ENCODE measurements at regions not wholly inside any gene's neighbourhood (a gene's known extent, or its start where the extent isn't known, plus 50 kb on each side); places are given as distances from the start of the nearest gene placed in this dataset.

- no peak for ATAC-seq
- no peak overlapping the region for H3K4me3 ChIP-seq
- H3K4me2 ChIP-seq, result no peak overlapping the region
- H3K27ac ChIP-seq, result no peak overlapping the region
- POLR2A ChIA-PET, result no interaction called here
- WGBS (ENCODE audit: missing lambda C conversion rate), result 56% methylated on average over 5 of the region's 5 CpGs
- TF ChIP-seq BHLHE40 (IDR thresholded peaks at IDR 0.05; ENCODE audit: low read depth, low read length) (no peak), EHF (CRISPR knock-in tag; IDR thresholded peaks at IDR 0.05) (no peak), KDM5A (IDR thresholded peaks at IDR 0.05) (no peak), CEBPB (IDR thresholded peaks at IDR 0.05) (no peak), FOXS1 (CRISPR knock-in tag; IDR thresholded peaks at IDR 0.05) (no peak), SREBF2 (IDR thresholded peaks at IDR 0.05) (no peak), HOXA7 (CRISPR knock-in tag; IDR thresholded peaks at IDR 0.05) (no peak), FOSB (CRISPR knock-in tag; IDR thresholded peaks at IDR 0.05) (no peak), RARB (CRISPR knock-in tag; IDR thresholded peaks at IDR 0.05) (no peak)
- CTCF ChIA-PET, result no interaction called here
- no peak for FAIRE-seq
- no peak for DNase-seq (ENCODE audit: low read depth in 1 of 2, low spot score in 1 of 2)
- no peaks in the 10 kb centered on the region for H3K9me3 ChIP-seq
- H3K4me1 ChIP-seq, result no peaks in the 10 kb centered on the region
These were observed 319.1 kb downstream of the KIF4B start for GRCh38 chr5:155332618-155333017.

- no peak for ATAC-seq
- CTCF ChIA-PET, result interaction anchor here (1.6 kb wide), 1 partner anchor 9 kb away, joined by 4 read pairs; no protein-coding TSS in a partner anchor
- no peak for FAIRE-seq
- no peak for DNase-seq (ENCODE audit: low read depth in 1 of 2, low spot score in 1 of 2)
- Histone ChIP-seq H3K9me3 (no peaks in the 10 kb centered on the region), H3K4me3 (no peak overlapping the region), H3K4me1 (no peaks in the 10 kb centered on the region), H3K4me2 (no peak overlapping the region), H3K27ac (no peak overlapping the region)
- TF ChIP-seq TFCP2L1 (CRISPR knock-in tag; IDR thresholded peaks at IDR 0.05), result no peak
- no peak for TF ChIP-seq POLR2A (IDR thresholded peaks at IDR 0.05; ENCODE audit: low read length)
- no peak for TF ChIP-seq CEBPB (IDR thresholded peaks at IDR 0.05)
- TF ChIP-seq ZNF302 (CRISPR knock-in tag; IDR thresholded peaks at IDR 0.05), result no peak
- no peak for TF ChIP-seq ATOH8 (CRISPR knock-in tag; IDR thresholded peaks at IDR 0.05; ENCODE audit: low read depth)
- POLR2A ChIA-PET, result no interaction called here
- WGBS (ENCODE audit: missing lambda C conversion rate), result 0% methylated on average over 2 of the region's 2 CpGs
These were observed 329.4 kb downstream of the KIF4B start for GRCh38 chr5:155342956-155343355.

GRCh38 chr5:155343468-155343867 lies 329.9 kb downstream of the KIF4B start:
- 48% methylated on average over 1 of the region's 1 CpG for WGBS (ENCODE audit: missing lambda C conversion rate)
- no peak for DNase-seq (ENCODE audit: low read depth in 1 of 2, low spot score in 1 of 2)
- H3K27ac ChIP-seq, result no peak overlapping the region
- FAIRE-seq, result no peak
- ChIA-PET CTCF (interaction anchor here (1.6 kb wide), 1 partner anchor 9 kb away, joined by 4 read pairs; no protein-coding TSS in a partner anchor), POLR2A (no interaction called here)
- H3K4me1 ChIP-seq, result no peaks in the 10 kb centered on the region
- TF ChIP-seq FOXS1 (CRISPR knock-in tag; IDR thresholded peaks at IDR 0.05) (no peak), USF2 (IDR thresholded peaks at IDR 0.05) (no peak), RFX5 (IDR thresholded peaks at IDR 0.05) (no peak), CBX8 (IDR thresholded peaks at IDR 0.05) (no peak), HOXB5 (CRISPR knock-in tag; IDR thresholded peaks at IDR 0.05) (no peak), FOSB (CRISPR knock-in tag; IDR thresholded peaks at IDR 0.05) (no peak), PBX3 (IDR thresholded peaks at IDR 0.05) (no peak), HES2 (IDR thresholded peaks at IDR 0.05) (no peak), FOSL2 (IDR thresholded peaks at IDR 0.05) (no peak), FOSL2 (CRISPR knock-in tag; IDR thresholded peaks at IDR 0.05) (no peak)
- H3K9me3 ChIP-seq, result no peaks in the 10 kb centered on the region
- no peak overlapping the region for H3K4me2 ChIP-seq
- no peak overlapping the region for H3K4me3 ChIP-seq
- ATAC-seq, result no peak

- Histone ChIP-seq H3K27ac (no peak overlapping the region), H3K4me2 (no peak overlapping the region), H3K4me1 (no peaks in the 10 kb centered on the region), H3K9me3 (peaks cover 6% of the 10 kb centered on the region; the same call in 2 of the 3 replicates), H3K4me3 (no peak overlapping the region)
- FAIRE-seq, result no peak
- DNase-seq (ENCODE audit: low read depth in 1 of 2, low spot score in 1 of 2), result no peak
- ChIA-PET POLR2A (no interaction called here), CTCF (no interaction called here)
- no peak for ATAC-seq
- TF ChIP-seq FOSB (CRISPR knock-in tag; IDR thresholded peaks at IDR 0.05), result no peak
These were observed 339.7 kb downstream of the KIF4B start for GRCh38 chr5:155353231-155353630.

Data from A549 (cell line).